22Rv1 (cell line): ENCODE measurements at regions not wholly inside any gene's neighbourhood (a gene's known extent, or its start where the extent isn't known, plus 50 kb on each side); places are given as distances from the start of the nearest gene placed in this dataset.

ENCODE experiments used
- ZFX ChIP-seq: fragments of 450-650 bp; IDR thresholded peaks from 2 replicates; pipeline ENCODE4 v1.6.1; 2017; ENCODE audit warnings: antibody characterized with exemption, borderline replicate concordance
- TF ChIP-seq, protein P1 (sequence below): fragments of 450-650 bp; IDR thresholded peaks from 2 replicates; pipeline ENCODE4 v1.5.1; 2017; ENCODE audit warnings: mild to moderate bottlenecking

DNA sequence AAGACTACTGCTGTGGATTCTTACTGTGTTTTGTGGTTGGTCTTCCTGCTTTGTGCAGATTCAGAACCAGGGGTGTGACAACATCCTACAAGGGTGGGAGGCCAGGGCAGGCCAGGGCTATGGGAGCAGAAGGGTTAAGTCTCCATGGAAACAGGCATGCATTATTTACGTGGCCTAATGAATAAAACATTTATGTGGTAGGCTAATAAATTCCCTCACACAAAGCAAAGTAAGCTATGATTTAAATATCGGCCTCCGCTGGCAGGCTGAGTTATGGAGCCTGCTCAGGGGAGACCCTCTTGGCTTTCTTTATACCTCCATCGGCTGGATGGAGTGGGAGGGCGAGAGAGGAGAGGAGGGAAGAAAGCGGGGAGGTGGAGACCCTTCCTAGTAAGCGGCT, 230.3 kb upstream of the MVB12B start:
- TF ChIP-seq, protein P1, sequence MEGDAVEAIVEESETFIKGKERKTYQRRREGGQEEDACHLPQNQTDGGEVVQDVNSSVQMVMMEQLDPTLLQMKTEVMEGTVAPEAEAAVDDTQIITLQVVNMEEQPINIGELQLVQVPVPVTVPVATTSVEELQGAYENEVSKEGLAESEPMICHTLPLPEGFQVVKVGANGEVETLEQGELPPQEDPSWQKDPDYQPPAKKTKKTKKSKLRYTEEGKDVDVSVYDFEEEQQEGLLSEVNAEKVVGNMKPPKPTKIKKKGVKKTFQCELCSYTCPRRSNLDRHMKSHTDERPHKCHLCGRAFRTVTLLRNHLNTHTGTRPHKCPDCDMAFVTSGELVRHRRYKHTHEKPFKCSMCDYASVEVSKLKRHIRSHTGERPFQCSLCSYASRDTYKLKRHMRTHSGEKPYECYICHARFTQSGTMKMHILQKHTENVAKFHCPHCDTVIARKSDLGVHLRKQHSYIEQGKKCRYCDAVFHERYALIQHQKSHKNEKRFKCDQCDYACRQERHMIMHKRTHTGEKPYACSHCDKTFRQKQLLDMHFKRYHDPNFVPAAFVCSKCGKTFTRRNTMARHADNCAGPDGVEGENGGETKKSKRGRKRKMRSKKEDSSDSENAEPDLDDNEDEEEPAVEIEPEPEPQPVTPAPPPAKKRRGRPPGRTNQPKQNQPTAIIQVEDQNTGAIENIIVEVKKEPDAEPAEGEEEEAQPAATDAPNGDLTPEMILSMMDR = no peak
- TF ChIP-seq ZFX = no peak
